GM12878 (cell line): ENCODE measurements at regions not wholly inside any gene's neighbourhood (a gene's known extent, or its start where the extent isn't known, plus 50 kb on each side); places are given as distances from the start of the nearest gene placed in this dataset.

ENCODE experiments used
- ATAC-seq: fragments of 200-7000 bp; cut with Tn5 transposase; 3 replicates; pipeline ENCODE4 v1.9.1; 2020; ENCODE audit warnings: mild to moderate bottlenecking, moderate library complexity
- BruUV-seq: library from RNA; stranded (reverse); fragments of 400-500 nt; replicated peaks from 2 replicates; lab custom pipeline; 2021; lab: Mats Ljungman, UMichigan
- CTCF ChIA-PET: fragments of 300-600 bp; sonication (Branson Sonifier 250); formaldehyde crosslinking; extraction: SDS; loops from one replicate; lab custom pipeline; 2021; ENCODE audit warnings: inconsistent platforms; lab: Yijun Ruan, JAX
- POLR2A ChIA-PET: fragments of 350-600 bp; formaldehyde crosslinking; extraction: SDS; loops from one replicate; lab custom pipeline; 2021; ENCODE audit warnings: inconsistent platforms; lab: Charles Lee
- RAD21 ChIA-PET: fragments of 300-600 bp; sonication (Branson Sonifier 250); formaldehyde crosslinking; loops from one replicate; lab custom pipeline; 2023; ENCODE audit warnings: antibody characterized with exemption; ENCODE audit not compliant: unreplicated experiment; lab: Charles Lee
- SMC1A ChIA-PET: fragments of 300-600 bp; sonication (Branson Sonifier 250); formaldehyde crosslinking; loops from one replicate; lab custom pipeline; 2023; ENCODE audit not compliant: unreplicated experiment, uncharacterized antibody; lab: Charles Lee
- DNase-seq: peaks from one replicate; pipeline ENCODE4 v3.0.0-alpha.2; 2011; ENCODE audit warnings: low read depth, low spot score
- FAIRE-seq: peaks from 3 replicates; lab custom pipeline; 2011; peaks lifted over from hg19 to GRCh38; lab: Jason Lieb, UNC
- H2AFZ ChIP-seq: 2 replicates; pipeline ENCODE4 v1.6.0; 2011; ENCODE audit warnings: low read depth, low read length, control low read depth; ENCODE audit not compliant: control insufficient read depth
- H3K27ac ChIP-seq: 2 replicates; pipeline ENCODE4 v1.5.1; 2011; ENCODE audit warnings: control low read depth; ENCODE audit not compliant: control insufficient read depth, insufficient read depth
- H3K27me3 ChIP-seq, 2 experiments: replicated peaks in 1 of 2; 2 replicates each; pipeline versions ENCODE4 v1.6.0 to v1.6.1; 2011; ENCODE audit warnings: low read length in 1 of 2; ENCODE audit not compliant: control insufficient read depth in 2 of 2, insufficient read depth in 2 of 2
- H3K36me3 ChIP-seq, 2 experiments: 2 replicates each; pipeline ENCODE4 v1.5.1; 2011; ENCODE audit warnings: low read length in 1 of 2; ENCODE audit not compliant: control insufficient read depth in 2 of 2, insufficient read depth in 2 of 2
- H3K4me1 ChIP-seq: 2 replicates; pipeline ENCODE4 v1.6.1; 2011; ENCODE audit warnings: mild to moderate bottlenecking, low read length, moderate library complexity, mixed read lengths; ENCODE audit not compliant: control insufficient read depth, insufficient read depth
- H3K4me2 ChIP-seq: 2 replicates; pipeline ENCODE4 v1.6.0; 2011; ENCODE audit warnings: control low read depth; ENCODE audit not compliant: control insufficient read depth, insufficient read depth
- H3K4me3 ChIP-seq: fragments of 200-600 bp; sonication (generic); 2 replicates; pipeline ENCODE4 v1.5.1; 2016
- H3K79me2 ChIP-seq: 2 replicates; pipeline ENCODE4 v1.6.0; 2011; ENCODE audit warnings: low read length; ENCODE audit not compliant: control insufficient read depth, insufficient read depth
- H3K9ac ChIP-seq: 2 replicates; pipeline ENCODE4 v1.8.0; 2011; ENCODE audit warnings: low read length, control low read depth, mixed read lengths; ENCODE audit not compliant: control insufficient read depth, insufficient read depth
- H3K9me3 ChIP-seq: replicated peaks from 3 replicates; pipeline ENCODE4 v1.5.1; 2011; ENCODE audit warnings: mild to moderate bottlenecking, low read length; ENCODE audit not compliant: control insufficient read depth, insufficient read depth
- H4K20me1 ChIP-seq: 2 replicates; pipeline ENCODE4 v1.6.0; 2011; ENCODE audit not compliant: control insufficient read depth, insufficient read depth
- ASH2L ChIP-seq: fragments of 300-600, 200-600 bp; sonication (generic); IDR thresholded peaks from 2 replicates; pipeline ENCODE4 v1.6.1; 2017; ENCODE audit warnings: low read depth, mild to moderate bottlenecking, borderline replicate concordance
- BACH1 ChIP-seq: fragments of 450-650 bp; IDR thresholded peaks from 2 replicates; pipeline ENCODE4 v1.6.1; 2017; ENCODE audit warnings: mild to moderate bottlenecking, borderline replicate concordance
- BHLHE40 ChIP-seq, 2 experiments: fragments of 450-650 bp in 1 of 2; IDR thresholded peaks; 2 replicates each; pipeline ENCODE4 v1.6.1; 2011 to 2017; ENCODE audit warnings: low read depth in 2 of 2, borderline replicate concordance in 1 of 2, improper control_type of control experiment in 1 of 2, low read length in 1 of 2, mild to moderate bottlenecking in 1 of 2
- JUNB ChIP-seq: IDR thresholded peaks from 2 replicates; pipeline ENCODE4 v1.6.1; 2016; ENCODE audit warnings: antibody characterized with exemption, mild to moderate bottlenecking
- KDM1A ChIP-seq: fragments of 200-600 bp; sonication (generic); IDR thresholded peaks from 2 replicates; pipeline ENCODE4 v1.6.1; 2016; ENCODE audit warnings: borderline replicate concordance
- MYB ChIP-seq: fragments of 150-350 bp; IDR thresholded peaks from 2 replicates; pipeline ENCODE4 v1.6.1; 2014; ENCODE audit warnings: mild to moderate bottlenecking, low read depth, low read length, borderline replicate concordance
- PBX3 ChIP-seq: IDR thresholded peaks from 2 replicates; pipeline ENCODE4 v1.6.1; 2011; ENCODE audit warnings: mild to moderate bottlenecking, low read depth, low read length, moderate library complexity; ENCODE audit not compliant: insufficient replicate concordance
- SPI1 ChIP-seq: IDR thresholded peaks from 2 replicates; pipeline ENCODE4 v1.6.1; 2011; ENCODE audit warnings: low read depth, mild to moderate bottlenecking, low read length, moderate library complexity, borderline replicate concordance; ENCODE audit not compliant: insufficient read depth
- ZBED1 ChIP-seq: IDR thresholded peaks from 2 replicates; pipeline ENCODE4 v1.6.1; 2016; ENCODE audit warnings: borderline replicate concordance
- ZNF24 ChIP-seq: fragments of 450-650 bp; IDR thresholded peaks from 2 replicates; pipeline ENCODE4 v1.6.1; 2017; ENCODE audit warnings: antibody characterized with exemption, mild to moderate bottlenecking
- ZNF384 ChIP-seq: IDR thresholded peaks from 2 replicates; pipeline ENCODE4 v1.6.1; 2012; ENCODE audit warnings: low read depth, mild to moderate bottlenecking, low read length, improper control_type of control experiment, borderline replicate concordance
- WGBS: methylation state at CpG from one replicate; pipeline ENCODE4 v1.1.6; 2016; ENCODE audit warnings: low lambda C conversion rate; ENCODE audit not compliant: insufficient replicate concordance, insufficient coverage; ENCODE audit errors: missing lambda C conversion rate; 5-methylcytosine and 5-hydroxymethylcytosine counted together
- in situ Hi-C: fragments of 300-500 bp; cut with MboI; formaldehyde crosslinking; loops from 9 replicates; pipeline ENCODE4 v1.14.3; 2018; ENCODE audit warnings: mixed read lengths
- intact Hi-C: fragments of 100-400 bp; cut with micrococcal nuclease; formaldehyde crosslinking; loops from one replicate; pipeline ENCODE4 v1.14.2; 2022; ENCODE audit not compliant: unreplicated experiment
- TF ChIP-seq, protein P1 (sequence below): fragments of 450-650 bp; IDR thresholded peaks from 2 replicates; pipeline ENCODE4 v1.6.1; 2017; ENCODE audit warnings: mild to moderate bottlenecking
- TF ChIP-seq, protein P2 (sequence below): fragments of 450-650 bp; IDR thresholded peaks from 2 replicates; pipeline ENCODE4 v1.6.1; 2017; ENCODE audit warnings: mild to moderate bottlenecking, low read depth, inconsistent platforms; ENCODE audit not compliant: poor library complexity, severe bottlenecking
- TF ChIP-seq, protein P3 (sequence below): fragments of 450-650 bp; IDR thresholded peaks from 2 replicates; pipeline ENCODE4 v1.6.1; 2014; ENCODE audit warnings: mild to moderate bottlenecking

GRCh38 chr3:27571345-27571744, 87.2 kb upstream of the SLC4A7 start:
- FAIRE-seq, result no peak
- Histone ChIP-seq H3K4me3 (no peak overlapping the region), H3K4me2 (no peak overlapping the region), H3K4me1 (no peaks in the 10 kb centered on the region), H4K20me1 (no peaks in the 10 kb centered on the region), H3K9me3 (no peaks in the 10 kb centered on the region), H3K9ac (no peak overlapping the region), H3K27ac (no peak overlapping the region), H2AFZ (no peak overlapping the region), H3K36me3 (no peaks in the 10 kb centered on the region), H3K27me3 (no peaks in the 10 kb centered on the region), H3K79me2 (no peaks in the 10 kb centered on the region)
- ChIA-PET CTCF (no interaction called here), SMC1A (no interaction called here), RAD21 (no interaction called here), POLR2A (no interaction called here)
- TF ChIP-seq, protein P1, sequence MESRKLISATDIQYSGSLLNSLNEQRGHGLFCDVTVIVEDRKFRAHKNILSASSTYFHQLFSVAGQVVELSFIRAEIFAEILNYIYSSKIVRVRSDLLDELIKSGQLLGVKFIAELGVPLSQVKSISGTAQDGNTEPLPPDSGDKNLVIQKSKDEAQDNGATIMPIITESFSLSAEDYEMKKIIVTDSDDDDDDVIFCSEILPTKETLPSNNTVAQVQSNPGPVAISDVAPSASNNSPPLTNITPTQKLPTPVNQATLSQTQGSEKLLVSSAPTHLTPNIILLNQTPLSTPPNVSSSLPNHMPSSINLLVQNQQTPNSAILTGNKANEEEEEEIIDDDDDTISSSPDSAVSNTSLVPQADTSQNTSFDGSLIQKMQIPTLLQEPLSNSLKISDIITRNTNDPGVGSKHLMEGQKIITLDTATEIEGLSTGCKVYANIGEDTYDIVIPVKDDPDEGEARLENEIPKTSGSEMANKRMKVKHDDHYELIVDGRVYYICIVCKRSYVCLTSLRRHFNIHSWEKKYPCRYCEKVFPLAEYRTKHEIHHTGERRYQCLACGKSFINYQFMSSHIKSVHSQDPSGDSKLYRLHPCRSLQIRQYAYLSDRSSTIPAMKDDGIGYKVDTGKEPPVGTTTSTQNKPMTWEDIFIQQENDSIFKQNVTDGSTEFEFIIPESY, result no peak
- TF ChIP-seq, protein P2, sequence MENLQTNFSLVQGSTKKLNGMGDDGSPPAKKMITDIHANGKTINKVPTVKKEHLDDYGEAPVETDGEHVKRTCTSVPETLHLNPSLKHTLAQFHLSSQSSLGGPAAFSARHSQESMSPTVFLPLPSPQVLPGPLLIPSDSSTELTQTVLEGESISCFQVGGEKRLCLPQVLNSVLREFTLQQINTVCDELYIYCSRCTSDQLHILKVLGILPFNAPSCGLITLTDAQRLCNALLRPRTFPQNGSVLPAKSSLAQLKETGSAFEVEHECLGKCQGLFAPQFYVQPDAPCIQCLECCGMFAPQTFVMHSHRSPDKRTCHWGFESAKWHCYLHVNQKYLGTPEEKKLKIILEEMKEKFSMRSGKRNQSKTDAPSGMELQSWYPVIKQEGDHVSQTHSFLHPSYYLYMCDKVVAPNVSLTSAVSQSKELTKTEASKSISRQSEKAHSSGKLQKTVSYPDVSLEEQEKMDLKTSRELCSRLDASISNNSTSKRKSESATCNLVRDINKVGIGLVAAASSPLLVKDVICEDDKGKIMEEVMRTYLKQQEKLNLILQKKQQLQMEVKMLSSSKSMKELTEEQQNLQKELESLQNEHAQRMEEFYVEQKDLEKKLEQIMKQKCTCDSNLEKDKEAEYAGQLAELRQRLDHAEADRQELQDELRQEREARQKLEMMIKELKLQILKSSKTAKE, result no peak
- TF ChIP-seq KDM1A (no peak), ZNF384 (no peak), ZBED1 (no peak), PBX3 (no peak), ASH2L (no peak), JUNB (no peak), BHLHE40 (IDR thresholded peaks at IDR 0.05; ENCODE audit: borderline replicate concordance in 1 of 2, low read depth in 2 of 2, low read length in 1 of 2) (no peak), ZNF24 (no peak), BACH1 (no peak), MYB (no peak), SPI1 (no peak)
- TF ChIP-seq, protein P3, sequence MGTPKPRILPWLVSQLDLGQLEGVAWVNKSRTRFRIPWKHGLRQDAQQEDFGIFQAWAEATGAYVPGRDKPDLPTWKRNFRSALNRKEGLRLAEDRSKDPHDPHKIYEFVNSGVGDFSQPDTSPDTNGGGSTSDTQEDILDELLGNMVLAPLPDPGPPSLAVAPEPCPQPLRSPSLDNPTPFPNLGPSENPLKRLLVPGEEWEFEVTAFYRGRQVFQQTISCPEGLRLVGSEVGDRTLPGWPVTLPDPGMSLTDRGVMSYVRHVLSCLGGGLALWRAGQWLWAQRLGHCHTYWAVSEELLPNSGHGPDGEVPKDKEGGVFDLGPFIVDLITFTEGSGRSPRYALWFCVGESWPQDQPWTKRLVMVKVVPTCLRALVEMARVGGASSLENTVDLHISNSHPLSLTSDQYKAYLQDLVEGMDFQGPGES, result no peak
- no peak for ATAC-seq
- WGBS, result 11% methylated on average over 2 of the region's 2 CpGs
- in situ Hi-C loops (no loop called here), intact Hi-C loops (no loop called here)
- no TSS peak for BruUV-seq
- no peak for DNase-seq
